ENCODE measurements at regions not wholly inside any gene's neighbourhood (a gene's known extent, or its start where the extent isn't known, plus 50 kb on each side); places are given as distances from the start of the nearest gene placed in this dataset.

DNA sequence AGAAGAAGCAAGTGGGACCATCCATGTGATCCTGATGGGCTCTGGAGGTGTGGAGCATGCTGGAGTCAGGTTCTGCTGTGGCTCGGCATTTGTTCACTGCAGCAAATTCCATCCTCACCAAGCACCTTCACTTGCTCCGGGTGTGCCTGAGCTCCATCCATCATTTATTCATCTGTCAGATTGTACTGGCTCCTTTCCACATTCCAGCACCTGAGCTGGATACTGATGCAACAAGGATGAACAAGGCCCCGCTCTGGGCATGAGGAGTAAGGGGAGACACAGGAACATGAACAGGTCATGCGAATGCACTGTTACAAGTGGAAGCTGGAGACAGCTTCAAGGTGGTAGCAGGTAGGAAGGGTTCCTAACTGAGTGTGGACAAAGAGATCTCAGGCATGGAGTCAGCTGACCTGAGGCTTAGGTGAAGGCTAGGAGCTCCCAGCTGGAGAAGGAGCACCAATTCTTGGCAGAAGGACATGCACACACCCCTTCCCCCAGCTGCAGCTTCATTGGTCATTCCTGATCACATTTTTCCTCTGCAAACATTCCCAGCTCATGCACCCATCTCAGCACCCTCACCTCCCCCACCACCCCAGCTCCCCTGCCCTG, 133.7 kb upstream of the ZMIZ1 start:
- ChIA-PET POLR2A (interaction anchor here (0.7 kb wide), 1 partner anchor 222 kb away, joined by 3 read pairs; no protein-coding TSS in a partner anchor), CTCF (interaction anchor here (1.4 to 2.3 kb wide), 5 partner anchors 9 to 260 kb away, joined by 3 to 12 read pairs (median 6); no protein-coding TSS in a partner anchor)
- no peak for DNase-seq (ENCODE audit: extremely low spot score)
- TF ChIP-seq, protein P1, sequence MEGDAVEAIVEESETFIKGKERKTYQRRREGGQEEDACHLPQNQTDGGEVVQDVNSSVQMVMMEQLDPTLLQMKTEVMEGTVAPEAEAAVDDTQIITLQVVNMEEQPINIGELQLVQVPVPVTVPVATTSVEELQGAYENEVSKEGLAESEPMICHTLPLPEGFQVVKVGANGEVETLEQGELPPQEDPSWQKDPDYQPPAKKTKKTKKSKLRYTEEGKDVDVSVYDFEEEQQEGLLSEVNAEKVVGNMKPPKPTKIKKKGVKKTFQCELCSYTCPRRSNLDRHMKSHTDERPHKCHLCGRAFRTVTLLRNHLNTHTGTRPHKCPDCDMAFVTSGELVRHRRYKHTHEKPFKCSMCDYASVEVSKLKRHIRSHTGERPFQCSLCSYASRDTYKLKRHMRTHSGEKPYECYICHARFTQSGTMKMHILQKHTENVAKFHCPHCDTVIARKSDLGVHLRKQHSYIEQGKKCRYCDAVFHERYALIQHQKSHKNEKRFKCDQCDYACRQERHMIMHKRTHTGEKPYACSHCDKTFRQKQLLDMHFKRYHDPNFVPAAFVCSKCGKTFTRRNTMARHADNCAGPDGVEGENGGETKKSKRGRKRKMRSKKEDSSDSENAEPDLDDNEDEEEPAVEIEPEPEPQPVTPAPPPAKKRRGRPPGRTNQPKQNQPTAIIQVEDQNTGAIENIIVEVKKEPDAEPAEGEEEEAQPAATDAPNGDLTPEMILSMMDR (IDR thresholded peaks at IDR 0.05; ENCODE audit: control extremely low read depth, extremely low read depth, low read depth, missing control alignments), result no peak

GRCh38 chr10:78935697-78936407, 132.9 kb upstream of the ZMIZ1 start:
- TF ChIP-seq, protein P1 (IDR thresholded peaks at IDR 0.05; ENCODE audit: control extremely low read depth, extremely low read depth, low read depth, missing control alignments), result no peak
- CTCF ChIA-PET, result interaction anchor here (1.4 to 2.3 kb wide), 5 partner anchors 9 to 259 kb away, joined by 3 to 12 read pairs (median 6); no protein-coding TSS in a partner anchor
- DNase-seq (ENCODE audit: extremely low spot score), result no peak
- POLR2A ChIA-PET, result no interaction called here

GRCh38 chr10:78936412-78937342, 132.1 kb upstream of the ZMIZ1 start:
- CTCF ChIA-PET, result interaction anchor here (1.8 to 2.3 kb wide), 3 partner anchors 8 to 259 kb away, joined by 6 to 12 read pairs (median 8); no protein-coding TSS in a partner anchor
- POLR2A ChIA-PET, result no interaction called here
- DNase-seq (ENCODE audit: extremely low spot score), result no peak
- TF ChIP-seq, protein P1 (IDR thresholded peaks at IDR 0.05; ENCODE audit: control extremely low read depth, extremely low read depth, low read depth, missing control alignments), result no peak

DNA sequence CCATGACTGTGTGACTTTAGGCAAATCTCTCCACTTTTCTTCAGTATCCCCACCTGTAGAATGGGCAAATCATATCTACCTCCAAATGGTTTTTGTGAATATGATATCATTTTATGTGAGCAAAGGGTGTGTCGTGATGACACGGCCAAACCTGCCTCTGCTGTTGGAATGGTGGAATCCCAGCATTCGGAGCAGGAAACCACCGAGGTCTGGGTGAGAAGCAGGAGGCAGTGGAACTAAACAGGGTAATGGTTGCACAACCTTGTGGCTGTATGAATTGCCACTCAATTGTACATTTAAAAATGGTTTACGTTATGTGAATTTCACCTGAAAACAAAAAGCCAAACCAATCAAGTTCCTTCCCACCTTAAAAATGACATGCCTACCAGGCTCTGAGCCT, 131.4 kb upstream of the ZMIZ1 start:
- ChIA-PET CTCF (no interaction called here), POLR2A (no interaction called here)
- TF ChIP-seq, protein P1 (IDR thresholded peaks at IDR 0.05; ENCODE audit: control extremely low read depth, extremely low read depth, low read depth, missing control alignments), result no peak
- DNase-seq (ENCODE audit: extremely low spot score), result no peak

DNA sequence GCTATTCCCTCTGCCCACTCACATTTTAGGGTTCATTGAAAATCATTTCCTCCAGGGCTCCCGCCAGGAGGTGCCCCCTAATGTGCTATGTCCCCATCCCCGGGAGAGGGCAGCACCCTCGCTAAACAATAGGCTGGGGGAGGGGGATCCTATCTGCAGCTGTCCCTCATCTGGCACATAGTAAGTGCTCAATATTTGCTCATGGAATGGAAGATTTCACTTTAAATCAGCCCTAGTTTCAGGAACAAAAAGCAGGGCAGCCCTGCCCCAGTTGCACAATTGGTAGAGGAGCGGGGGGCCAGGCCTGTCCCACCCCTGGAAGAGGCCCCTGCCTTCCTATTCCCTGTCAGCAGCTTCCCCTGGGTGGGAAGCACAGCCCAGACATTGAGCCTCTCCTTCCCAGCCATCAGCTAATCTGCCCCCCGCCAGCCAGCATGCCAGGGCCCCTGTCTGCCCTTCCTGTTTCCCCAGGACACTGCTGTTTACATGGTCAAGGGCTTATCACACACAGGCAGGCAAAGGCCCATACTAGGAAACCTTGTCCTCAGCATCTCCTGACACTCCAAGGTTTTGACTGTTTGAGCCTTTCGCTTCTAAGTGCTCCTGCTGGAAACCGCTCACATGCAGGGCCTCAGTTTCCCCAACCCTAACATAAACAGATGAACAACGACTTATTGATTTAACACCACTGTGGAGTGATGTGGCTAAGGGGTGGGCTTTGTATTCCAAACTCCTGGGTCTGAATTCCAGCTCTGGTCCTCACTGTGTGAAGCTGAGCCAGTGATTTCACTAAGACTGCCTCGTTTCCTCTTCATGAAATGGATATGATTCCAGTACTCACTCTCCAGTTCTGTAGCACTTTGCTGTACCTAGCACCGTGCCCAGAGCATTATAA, 130.7 kb upstream of the ZMIZ1 start:
- TF ChIP-seq, protein P1 (IDR thresholded peaks at IDR 0.05; ENCODE audit: control extremely low read depth, extremely low read depth, low read depth, missing control alignments), result no peak
- CTCF ChIA-PET, result no interaction called here
- no peak for DNase-seq (ENCODE audit: extremely low spot score)
- POLR2A ChIA-PET, result no interaction called here

All from GM10248 (cell line).